ENCODE measurements at regions not wholly inside any gene's neighbourhood (a gene's known extent, or its start where the extent isn't known, plus 50 kb on each side); places are given as distances from the start of the nearest gene placed in this dataset.

DNA sequence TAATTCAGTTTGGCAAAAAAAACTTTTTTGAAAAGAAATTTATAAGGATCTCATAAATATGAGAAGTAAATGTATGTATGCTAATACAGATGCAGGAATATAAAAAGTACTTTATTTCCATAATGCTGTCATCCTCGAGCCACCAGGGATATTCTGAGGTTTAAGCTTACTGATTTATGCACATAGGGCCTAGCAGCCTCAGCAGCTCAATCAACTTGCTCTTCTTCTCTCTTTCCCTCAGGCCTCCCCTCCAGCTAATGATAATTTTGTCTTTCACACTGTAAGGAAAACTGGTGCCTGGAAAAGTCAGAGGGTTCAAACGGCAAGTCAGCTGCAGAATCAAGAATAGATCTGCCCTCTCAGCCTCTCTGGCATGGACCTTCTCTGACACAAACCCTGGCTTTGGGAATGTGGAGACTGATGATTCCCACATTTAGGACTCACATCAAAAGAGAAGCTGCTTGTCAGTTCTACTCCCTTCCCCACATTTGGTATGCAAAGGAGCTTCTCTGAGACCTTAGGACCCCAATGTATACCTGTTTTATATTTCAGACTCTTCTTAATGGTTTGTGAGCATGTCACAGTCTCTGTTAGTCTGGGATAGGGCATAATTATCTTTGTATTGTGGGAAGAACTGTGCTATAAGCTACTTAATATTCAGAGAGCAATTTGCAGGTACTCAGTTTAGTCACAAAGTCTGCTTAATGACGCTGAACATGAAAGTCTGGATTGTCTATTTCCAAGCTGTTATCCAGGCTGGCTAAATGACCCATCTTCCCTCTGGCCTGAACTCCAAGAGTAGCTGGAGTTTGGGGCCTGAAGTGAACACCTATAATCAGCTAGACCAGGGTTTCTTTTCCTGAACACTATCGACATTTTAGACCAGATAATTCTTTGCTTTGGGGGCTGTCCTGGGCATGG lies 52.1 kb upstream of the DIPK1A start:
- FAIRE-seq, result no peak
- CTCF ChIA-PET, result interaction anchor here (0.6 to 4.4 kb wide), 9 partner anchors 8 to 423 kb away, joined by 3 to 19 read pairs (median 4); no protein-coding TSS in a partner anchor
- no peak overlapping the region for H3K4me2 ChIP-seq
- 62% methylated on average over 4 of the region's 4 CpGs for WGBS (ENCODE audit: missing lambda C conversion rate)
- ATAC-seq, result no peak
- DNase-seq (ENCODE audit: low read depth in 1 of 2, low spot score in 1 of 2), result no peak
- H3K4me1 ChIP-seq, result peaks cover 14% of the 10 kb centered on the region
- TF ChIP-seq HOXB5 (CRISPR knock-in tag; IDR thresholded peaks at IDR 0.05) (no peak), HOXB13 (CRISPR knock-in tag; IDR thresholded peaks at IDR 0.05; ENCODE audit: low read depth) (no peak), FOXS1 (CRISPR knock-in tag; IDR thresholded peaks at IDR 0.05) (no peak), RAD21 (conservative IDR thresholded peaks at IDR 0.05 in 1 of 2, IDR thresholded peaks at IDR 0.05 in 1 of 2) (no peak), ZC3H11A (IDR thresholded peaks at IDR 0.05) (no peak), GATA3 (IDR thresholded peaks at IDR 0.05; ENCODE audit: borderline replicate concordance) (no peak), MAZ (IDR thresholded peaks at IDR 0.05; ENCODE audit: borderline replicate concordance, low read depth, low read length) (no peak), CEBPB (IDR thresholded peaks at IDR 0.05) (no peak), POLR2AphosphoS2 (conservative IDR thresholded peaks at IDR 0.05; ENCODE audit: low read length) (no peak), CBX2 (IDR thresholded peaks at IDR 0.05; ENCODE audit: borderline replicate concordance, low read depth) (no peak)
- no peaks in the 10 kb centered on the region for H3K9me3 ChIP-seq
- no peak overlapping the region for H3K27ac ChIP-seq
- H3K4me3 ChIP-seq, result no peak overlapping the region
- POLR2A ChIA-PET, result interaction anchor here (0.8 kb wide), 1 partner anchor 65 kb away, joined by 3 read pairs; the partner anchor contains the start of gene MTF2

- peaks cover 14% of the 10 kb centered on the region for H3K4me1 ChIP-seq
- H3K9me3 ChIP-seq, result no peaks in the 10 kb centered on the region
- H3K4me3 ChIP-seq, result no peak overlapping the region
- TF ChIP-seq EP300 (IDR thresholded peaks at IDR 0.05) (no peak), BHLHE40 (IDR thresholded peaks at IDR 0.05; ENCODE audit: low read depth, low read length) (no peak), POLR2A (IDR thresholded peaks at IDR 0.05; ENCODE audit: low read length) (no peak), NPAS2 (CRISPR knock-in tag; IDR thresholded peaks at IDR 0.05; ENCODE audit: borderline replicate concordance) (no peak), HOXB5 (CRISPR knock-in tag; IDR thresholded peaks at IDR 0.05) (no peak), ZC3H11A (IDR thresholded peaks at IDR 0.05) (no peak), RARB (CRISPR knock-in tag; IDR thresholded peaks at IDR 0.05) (no peak), MAZ (IDR thresholded peaks at IDR 0.05; ENCODE audit: borderline replicate concordance, low read depth, low read length) (no peak), JUN (IDR thresholded peaks at IDR 0.05) (no peak), ATOH8 (CRISPR knock-in tag; IDR thresholded peaks at IDR 0.05; ENCODE audit: low read depth) (no peak), CEBPB (IDR thresholded peaks at IDR 0.05) (no peak), ESRRA (IDR thresholded peaks at IDR 0.05; ENCODE audit: borderline replicate concordance, low read length) (no peak), TFCP2L1 (CRISPR knock-in tag; IDR thresholded peaks at IDR 0.05) (no peak), REST (IDR thresholded peaks at IDR 0.05) (no peak), SREBF2 (IDR thresholded peaks at IDR 0.05) (no peak)
- TF ChIP-seq, protein P1, sequence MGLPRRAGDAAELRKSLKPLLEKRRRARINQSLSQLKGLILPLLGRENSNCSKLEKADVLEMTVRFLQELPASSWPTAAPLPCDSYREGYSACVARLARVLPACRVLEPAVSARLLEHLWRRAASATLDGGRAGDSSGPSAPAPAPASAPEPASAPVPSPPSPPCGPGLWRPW (IDR thresholded peaks at IDR 0.05), result no peak
- TF ChIP-seq, protein P2, sequence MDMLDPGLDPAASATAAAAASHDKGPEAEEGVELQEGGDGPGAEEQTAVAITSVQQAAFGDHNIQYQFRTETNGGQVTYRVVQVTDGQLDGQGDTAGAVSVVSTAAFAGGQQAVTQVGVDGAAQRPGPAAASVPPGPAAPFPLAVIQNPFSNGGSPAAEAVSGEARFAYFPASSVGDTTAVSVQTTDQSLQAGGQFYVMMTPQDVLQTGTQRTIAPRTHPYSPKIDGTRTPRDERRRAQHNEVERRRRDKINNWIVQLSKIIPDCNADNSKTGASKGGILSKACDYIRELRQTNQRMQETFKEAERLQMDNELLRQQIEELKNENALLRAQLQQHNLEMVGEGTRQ (IDR thresholded peaks at IDR 0.05), result no peak
- no peak overlapping the region for H3K27ac ChIP-seq
- ATAC-seq (no peak), DNase-seq (ENCODE audit: low read depth in 1 of 2, low spot score in 1 of 2) (no peak), FAIRE-seq (no peak)
- WGBS (ENCODE audit: missing lambda C conversion rate), result 21% methylated on average over 2 of the region's 2 CpGs
- POLR2A ChIA-PET, result no interaction called here
- no peak overlapping the region for H3K4me2 ChIP-seq
- CTCF ChIA-PET, result interaction anchor here (1.4 to 4.4 kb wide), 4 partner anchors 9 to 155 kb away, joined by 4 to 19 read pairs (median 10); no protein-coding TSS in a partner anchor
These were observed 52.9 kb upstream of the DIPK1A start for GRCh38 chr1:93014168-93014567.

All from A549 (cell line).